OCI-LY7 (cell line): ENCODE measurements at regions not wholly inside any gene's neighbourhood (a gene's known extent, or its start where the extent isn't known, plus 50 kb on each side); places are given as distances from the start of the nearest gene placed in this dataset.

Experiments used
- EZH2phosphoT487 ChIP-seq: fragments of 200-600 bp; sonication (generic); IDR thresholded peaks from 2 replicates; pipeline ENCODE4 v1.6.1; 2018; ENCODE audit warnings: low read depth, borderline replicate concordance, mild to moderate bottlenecking, mixed run types, antibody characterized with exemption, low read length, moderate library complexity, mixed read lengths
- TF ChIP-seq, protein P1 (sequence below): fragments of 200-600 bp; sonication (generic); conservative IDR thresholded peaks from 2 replicates; pipeline ENCODE4 v1.5.1; 2014; ENCODE audit warnings: mild to moderate bottlenecking, antibody characterized with exemption, low read length, moderate library complexity, mixed read lengths

DNA sequence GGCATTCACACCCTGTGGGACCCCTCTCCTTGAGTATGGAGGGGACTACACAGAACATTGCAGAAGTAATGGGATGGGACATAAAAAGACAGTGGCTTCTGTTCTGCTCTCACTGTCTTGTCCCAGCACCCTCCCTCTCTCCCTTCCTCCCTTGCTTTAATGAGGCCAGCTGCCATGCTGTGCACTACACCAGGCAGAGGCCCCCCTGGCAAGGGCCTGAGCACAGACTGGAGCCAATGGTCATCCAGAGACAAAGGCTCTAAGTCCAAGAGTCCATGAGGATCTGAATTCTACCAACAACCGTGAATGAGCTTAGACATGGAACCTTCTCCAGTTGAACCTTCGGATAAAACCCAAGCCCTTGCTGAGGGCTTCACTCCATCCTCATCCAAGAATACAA is 263.0 kb downstream of the NDUFA10 start:
- TF ChIP-seq, protein P1, sequence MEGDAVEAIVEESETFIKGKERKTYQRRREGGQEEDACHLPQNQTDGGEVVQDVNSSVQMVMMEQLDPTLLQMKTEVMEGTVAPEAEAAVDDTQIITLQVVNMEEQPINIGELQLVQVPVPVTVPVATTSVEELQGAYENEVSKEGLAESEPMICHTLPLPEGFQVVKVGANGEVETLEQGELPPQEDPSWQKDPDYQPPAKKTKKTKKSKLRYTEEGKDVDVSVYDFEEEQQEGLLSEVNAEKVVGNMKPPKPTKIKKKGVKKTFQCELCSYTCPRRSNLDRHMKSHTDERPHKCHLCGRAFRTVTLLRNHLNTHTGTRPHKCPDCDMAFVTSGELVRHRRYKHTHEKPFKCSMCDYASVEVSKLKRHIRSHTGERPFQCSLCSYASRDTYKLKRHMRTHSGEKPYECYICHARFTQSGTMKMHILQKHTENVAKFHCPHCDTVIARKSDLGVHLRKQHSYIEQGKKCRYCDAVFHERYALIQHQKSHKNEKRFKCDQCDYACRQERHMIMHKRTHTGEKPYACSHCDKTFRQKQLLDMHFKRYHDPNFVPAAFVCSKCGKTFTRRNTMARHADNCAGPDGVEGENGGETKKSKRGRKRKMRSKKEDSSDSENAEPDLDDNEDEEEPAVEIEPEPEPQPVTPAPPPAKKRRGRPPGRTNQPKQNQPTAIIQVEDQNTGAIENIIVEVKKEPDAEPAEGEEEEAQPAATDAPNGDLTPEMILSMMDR, result no peak
- TF ChIP-seq EZH2phosphoT487, result no peak
